ENCODE measurements at regions not wholly inside any gene's neighbourhood (a gene's known extent, or its start where the extent isn't known, plus 50 kb on each side); places are given as distances from the start of the nearest gene placed in this dataset.

- no peak for DNase-seq
Observed at GRCh38 chr22:44423556-44424358, 74.3 kb downstream of the RTL6 start.

GRCh38 chr22:44422746-44423380 lies 75.2 kb downstream of the RTL6 start:
- DNase-seq, result no peak

DNA sequence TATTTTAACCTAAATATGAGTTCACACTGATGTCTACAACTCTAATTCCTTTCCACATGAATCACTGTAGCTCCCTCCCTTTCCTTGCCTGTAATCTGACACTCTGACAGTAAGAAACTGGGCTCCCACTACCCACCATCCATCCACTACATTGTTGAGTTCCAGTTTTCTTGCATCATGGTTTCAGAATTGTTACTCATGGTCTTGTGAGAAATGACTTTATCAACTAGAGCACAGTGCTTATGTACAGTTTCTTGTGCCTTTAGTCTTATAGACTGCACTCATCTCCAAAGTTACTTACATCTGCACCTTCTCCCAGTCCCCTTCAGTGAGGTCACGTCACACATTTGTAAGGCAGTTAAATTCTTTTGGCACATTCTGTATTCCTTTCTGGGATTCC lies 78.6 kb downstream of the RTL6 start:
- DNase-seq, result no peak

DNA sequence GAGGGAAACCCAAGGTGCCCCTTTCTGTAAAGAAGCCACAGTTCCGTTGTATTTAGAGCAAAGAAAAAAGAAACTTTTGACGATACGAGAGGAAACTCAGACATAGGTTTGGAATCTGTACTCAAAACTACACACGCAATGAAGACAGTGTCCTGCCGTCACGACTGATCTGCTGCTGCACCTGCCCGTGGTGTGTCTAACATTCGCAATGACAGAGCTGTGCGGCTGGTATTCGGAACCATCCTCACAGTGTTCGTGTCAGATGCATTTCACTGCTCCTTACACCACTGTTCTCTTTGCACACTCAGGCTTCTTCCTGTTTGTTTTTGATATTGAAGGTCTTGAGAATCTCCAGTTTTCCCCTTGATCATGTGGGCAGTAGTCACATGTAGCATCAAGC lies 84.8 kb downstream of the RTL6 start:
- peak; percentile 20 for DNase-seq

DNA sequence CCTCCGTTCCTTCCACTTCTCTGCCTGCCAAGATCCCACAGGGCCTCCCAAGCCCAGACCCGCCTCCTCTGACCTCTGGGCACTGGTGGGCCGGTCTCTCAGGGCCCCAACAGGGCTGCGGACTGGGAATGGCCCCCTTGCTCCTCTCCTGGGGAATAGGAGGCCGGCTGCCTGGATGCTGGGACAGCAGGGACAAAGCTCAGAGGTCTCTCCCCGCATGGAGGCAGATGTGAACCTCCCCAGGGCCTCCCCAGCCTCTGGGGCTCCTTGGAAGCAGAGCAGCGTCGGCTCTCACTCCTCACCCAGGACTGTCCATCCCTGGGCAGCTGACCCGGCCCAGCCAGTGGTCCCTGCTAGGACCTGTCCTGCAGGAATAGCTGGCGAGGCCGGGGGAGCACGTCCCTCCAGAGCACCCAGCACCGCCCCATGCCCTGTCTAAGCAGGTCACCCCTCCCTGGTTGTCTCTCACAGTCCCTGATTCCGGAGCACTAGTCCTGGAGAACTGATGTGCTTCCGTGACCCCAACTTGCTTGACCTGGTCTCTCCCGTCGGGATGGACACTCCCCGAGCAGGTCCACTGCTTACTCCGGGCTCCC lies 85.8 kb downstream of the RTL6 start:
- no peak for DNase-seq

GRCh38 chr22:44411226-44412135 lies 86.6 kb downstream of the RTL6 start:
- peak; percentile 10 for DNase-seq

DNA sequence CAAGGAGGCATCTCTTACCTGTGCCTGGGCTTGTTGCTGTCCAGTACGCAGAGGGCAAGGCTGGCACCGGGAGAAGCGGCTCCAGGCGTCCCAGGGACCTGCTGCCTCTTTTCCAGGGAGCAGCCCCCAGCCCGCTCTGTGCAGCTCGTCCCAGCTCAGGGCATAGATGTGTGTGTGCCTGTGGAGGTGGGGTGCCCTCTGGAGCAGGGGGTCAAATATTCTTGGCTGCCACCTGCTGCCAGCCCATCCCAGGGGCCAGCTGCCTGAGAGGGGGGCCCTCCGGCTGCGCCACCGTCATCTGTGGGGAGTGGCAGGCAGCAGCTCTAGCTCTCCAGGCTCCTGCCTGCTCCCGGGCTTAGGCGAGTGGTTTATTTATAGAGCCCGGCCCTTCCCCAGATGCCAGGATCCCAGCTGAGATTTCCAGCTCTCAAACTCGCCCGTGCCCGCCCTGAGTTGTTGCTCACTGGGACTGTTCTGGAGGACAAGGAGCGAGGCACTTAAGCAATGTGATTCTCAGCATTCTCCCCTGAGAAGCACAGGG lies 87.5 kb downstream of the RTL6 start:
- DNase-seq, result no peak

- no peak for DNase-seq
Observed at GRCh38 chr22:44409974-44410316, 88.1 kb downstream of the RTL6 start.

- no peak for DNase-seq
Observed at GRCh38 chr22:44409211-44409973, 88.6 kb downstream of the RTL6 start.

GRCh38 chr22:44408829-44409192 lies 89.2 kb downstream of the RTL6 start:
- no peak for DNase-seq

GRCh38 chr22:44407987-44408828 lies 89.8 kb downstream of the RTL6 start:
- no peak for DNase-seq

DNA sequence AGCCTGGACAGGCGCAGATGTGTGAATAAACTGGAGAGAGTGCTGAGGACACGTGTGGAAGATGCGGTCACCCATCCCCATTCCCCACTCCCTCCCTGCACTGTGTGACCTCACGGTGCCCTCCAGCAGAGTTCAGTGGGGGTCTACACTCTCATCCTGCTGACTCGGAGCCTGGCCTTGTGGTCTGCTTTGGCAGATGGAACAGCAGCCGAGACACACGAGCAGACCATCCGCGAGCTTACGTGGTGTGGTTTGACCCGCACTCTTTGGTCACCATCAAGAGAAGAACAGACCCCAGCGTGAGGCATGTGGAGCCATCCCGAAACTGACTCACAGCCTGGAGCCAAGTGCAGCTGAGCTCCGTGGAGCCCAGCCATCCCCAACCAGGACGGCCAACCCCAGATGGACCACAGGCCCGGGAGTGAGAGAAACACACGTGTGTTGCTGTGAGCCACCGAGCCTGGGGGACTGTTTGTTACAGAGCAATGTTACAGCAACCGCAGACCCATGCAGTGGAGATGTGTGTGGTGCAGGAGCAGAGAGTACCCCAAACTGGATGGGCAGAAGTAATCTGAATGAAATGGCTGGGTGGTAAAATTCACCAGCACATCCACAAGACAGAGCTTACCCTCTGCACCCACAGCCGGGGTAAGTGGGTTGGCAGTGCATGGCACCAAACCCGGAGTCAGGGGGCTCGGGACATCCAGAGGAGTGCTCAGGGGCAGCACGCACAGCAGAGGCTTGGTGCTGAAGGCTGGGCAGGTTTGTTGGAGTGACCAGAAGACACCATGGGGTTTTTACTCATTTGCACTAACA lies 90.7 kb downstream of the RTL6 start:
- DNase-seq, result no peak

DNA sequence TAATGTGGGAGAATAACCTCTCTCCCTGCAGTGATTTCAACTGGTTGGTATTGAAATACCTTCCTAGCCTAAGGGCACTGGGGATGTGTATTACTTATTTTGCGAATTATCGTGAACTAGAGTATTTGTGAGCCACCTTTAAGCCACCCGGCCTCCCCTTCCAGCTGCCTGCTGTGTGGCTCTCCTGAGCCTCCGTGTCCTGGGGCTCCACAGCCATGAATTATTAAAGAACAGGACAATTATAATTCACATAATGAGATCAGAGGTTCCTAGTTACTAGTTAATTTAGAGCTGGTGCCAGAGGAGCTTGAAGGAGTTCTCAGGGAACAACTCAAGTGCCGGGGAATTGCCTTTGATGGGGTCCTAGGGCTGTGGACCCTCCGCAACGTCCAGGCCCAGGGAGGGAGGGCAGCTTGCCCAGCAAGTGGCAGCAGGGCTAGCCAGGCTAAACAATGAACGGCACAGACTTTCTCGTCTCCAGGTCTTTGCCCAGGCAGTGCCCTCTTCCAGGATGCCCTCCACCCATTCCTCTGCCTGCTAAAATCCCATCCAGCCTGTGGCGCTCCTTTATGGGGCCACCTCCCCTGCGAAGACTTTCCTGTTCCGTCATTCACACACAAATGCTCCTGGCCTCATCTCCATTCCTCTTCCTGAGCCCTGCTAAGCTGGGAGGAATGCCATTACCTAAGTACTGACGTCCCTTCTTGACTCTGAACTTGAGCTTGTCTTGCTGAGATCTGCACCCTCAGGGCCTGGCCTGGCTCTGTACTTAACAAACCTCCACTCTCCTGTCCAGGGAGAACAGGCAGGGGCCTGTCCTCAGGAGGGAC lies 91.5 kb downstream of the RTL6 start:
- no peak for DNase-seq

DNA sequence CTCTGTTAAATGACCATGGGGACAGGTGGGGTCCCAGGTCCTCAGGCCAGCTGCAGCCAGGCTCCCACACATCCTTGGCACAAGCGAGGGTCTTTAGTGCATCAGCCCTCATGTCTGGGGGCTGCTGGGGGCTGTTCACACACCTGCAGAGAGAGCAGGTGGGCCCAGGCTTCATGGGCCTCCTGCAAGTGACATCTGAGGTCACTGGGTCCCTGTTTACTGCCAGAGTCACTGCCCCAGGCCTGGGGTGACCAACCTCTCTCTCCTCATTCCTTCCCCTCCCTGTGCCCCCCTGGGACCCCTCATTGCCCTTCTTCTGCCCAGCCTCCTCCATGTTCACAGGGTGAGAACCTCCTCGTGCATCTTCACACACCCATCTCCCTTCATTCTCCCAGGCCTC lies 92.4 kb downstream of the RTL6 start:
- no peak for DNase-seq

DNA sequence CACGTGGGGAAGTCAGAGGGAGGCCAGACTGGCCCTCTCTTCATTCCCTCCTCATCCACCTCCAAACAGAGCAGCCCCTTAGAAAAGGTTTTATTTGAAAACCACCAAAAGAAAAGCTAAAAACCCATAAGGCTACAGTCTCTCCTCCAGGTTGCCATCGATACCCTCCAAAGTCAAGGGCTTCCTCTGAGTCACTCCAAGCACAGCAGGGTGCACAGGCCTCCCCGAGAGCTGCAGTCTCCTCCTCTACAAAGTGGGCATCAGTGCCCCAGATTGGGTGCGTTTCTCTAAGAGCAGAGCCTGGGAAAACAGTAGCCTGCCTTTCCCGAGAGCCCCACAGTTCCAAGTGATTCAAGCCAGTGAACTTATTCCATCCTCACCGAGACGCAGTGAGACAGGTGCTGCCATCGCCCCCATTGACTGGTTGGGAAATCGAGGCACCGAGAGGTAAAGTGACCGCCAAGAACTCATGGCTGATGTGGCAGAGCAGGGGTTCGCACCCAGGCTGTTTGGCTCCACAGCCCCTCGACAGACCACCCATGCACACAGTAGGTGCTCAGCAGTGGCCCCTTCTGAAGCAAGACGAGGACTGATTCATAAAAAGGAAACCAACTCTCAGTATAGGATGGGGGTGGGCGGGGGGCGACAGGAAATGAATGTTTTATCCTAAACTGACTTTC lies 91.7 kb upstream of the SHISAL1 start:
- DNase-seq, result no peak

DNA sequence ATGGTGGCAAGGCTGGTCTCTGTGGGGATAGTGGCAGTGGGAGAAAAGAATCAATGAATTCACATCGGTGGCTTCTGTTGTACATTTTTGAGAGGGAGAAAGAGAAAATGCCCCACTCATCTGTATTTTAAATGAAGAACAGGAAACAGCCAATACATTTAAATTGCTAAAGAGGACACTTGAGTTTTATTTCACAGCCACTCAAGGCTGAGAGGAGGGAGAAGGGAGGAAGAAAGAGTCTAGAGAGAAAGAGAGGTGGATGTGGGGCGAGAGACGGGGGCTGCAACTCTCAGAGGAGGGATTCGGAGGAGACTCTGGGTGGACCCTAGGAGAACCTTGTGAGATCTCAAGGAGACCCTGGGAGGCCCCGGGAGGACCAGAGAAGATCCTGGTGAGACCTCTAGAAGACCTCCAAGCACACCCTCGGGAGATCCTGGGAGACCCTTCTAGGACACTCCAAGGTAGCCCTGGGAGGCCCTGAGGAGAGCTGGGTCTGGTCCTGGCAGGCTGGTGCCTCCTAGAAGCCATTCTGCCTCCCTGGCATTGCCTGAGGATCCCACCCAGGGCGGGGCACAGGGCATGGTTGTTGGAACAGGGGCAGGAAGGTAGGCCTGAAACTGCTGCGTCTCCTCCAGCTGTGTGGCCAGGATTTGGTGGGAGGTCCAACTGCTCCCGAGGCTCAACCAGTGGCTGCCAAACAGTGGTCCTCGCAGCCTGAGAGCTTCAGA lies 91.0 kb upstream of the SHISAL1 start:
- DNase-seq, result no peak

- no peak for DNase-seq
Observed at GRCh38 chr22:44403166-44403565, 90.4 kb upstream of the SHISAL1 start.
